ENCODE measurements at regions not wholly inside any gene's neighbourhood (a gene's known extent, or its start where the extent isn't known, plus 50 kb on each side); places are given as distances from the start of the nearest gene placed in this dataset.

- intact Hi-C loops (cut with DNase I), result no loop called here
- WGBS, 2 donors, result 80 to 87% methylated on average over 9 of the region's 9 CpGs
- H3K27me3 ChIP-seq, result peaks cover 0 to 12% (median 0%) of the 10 kb centered on the region in 4 donors
- FAIRE-seq (no peak), DNase-seq (peak in 1 of 6 donors; percentile 6), ATAC-seq (no peak)
- no peaks in the 10 kb centered on the region for H3K36me3 ChIP-seq
- H3K9me3 ChIP-seq, result no peaks in the 10 kb centered on the region
- no peak overlapping the region for H3K4me3 ChIP-seq
- no peak overlapping the region for H3K27ac ChIP-seq
- TF ChIP-seq CTCF (IDR thresholded peaks at IDR 0.05), result no peak
- H3K4me1 ChIP-seq, result peaks cover 0 to 6% (median 4%) of the 10 kb centered on the region in 3 donors
These were observed 76.7 kb upstream of the IER5L start for GRCh38 chr9:129254566-129255287.

GRCh38 chr9:129253803-129254381 lies 75.8 kb upstream of the IER5L start:
- DNase-seq, result peak in 4 of 6 donors; percentile 42 to 68 (median 50)
- intact Hi-C loops (cut with DNase I), result no loop called here
- FAIRE-seq, result no peak
- H3K27me3 ChIP-seq, result peaks cover 0 to 4% (median 0%) of the 10 kb centered on the region in 4 donors
- TF ChIP-seq CTCF (IDR thresholded peaks at IDR 0.05), result no peak
- H3K4me3 ChIP-seq, result no peak overlapping the region
- peaks cover 0 to 5% (median 4%) of the 10 kb centered on the region in 3 donors for H3K4me1 ChIP-seq
- ATAC-seq, result peak; percentile 34 to 83 (median 48)
- no peaks in the 10 kb centered on the region for H3K9me3 ChIP-seq
- H3K36me3 ChIP-seq, result no peaks in the 10 kb centered on the region
- 16 to 17% methylated on average over 23 of the region's 23 CpGs for WGBS, 2 donors
- no peak overlapping the region for H3K27ac ChIP-seq

- FAIRE-seq, result no peak
- H3K27me3 ChIP-seq, result no peaks in the 10 kb centered on the region
- 84 to 89% methylated on average over 28 of the region's 28 CpGs for WGBS, 2 donors
- no peaks in the 10 kb centered on the region for H3K36me3 ChIP-seq
- no peak for TF ChIP-seq CTCF (IDR thresholded peaks at IDR 0.05)
- no peak overlapping the region for H3K4me3 ChIP-seq
- H3K4me1 ChIP-seq, result peaks cover 0 to 4% (median 3%) of the 10 kb centered on the region in 3 donors
- no peak overlapping the region for H3K27ac ChIP-seq
- ATAC-seq, result no peak
- intact Hi-C loops (cut with DNase I), result no loop called here
- no peaks in the 10 kb centered on the region for H3K9me3 ChIP-seq
- DNase-seq, result peak in 1 of 6 donors; percentile 59
These were observed 75.1 kb upstream of the IER5L start for GRCh38 chr9:129252937-129253802.

- no peak for ATAC-seq
- Histone ChIP-seq H3K36me3 (no peaks in the 10 kb centered on the region), H3K27me3 (no peaks in the 10 kb centered on the region), H3K9me3 (no peaks in the 10 kb centered on the region), H3K4me1 (peaks cover 0 to 4% (median 3%) of the 10 kb centered on the region in 3 donors), H3K4me3 (no peak overlapping the region), H3K27ac (no peak overlapping the region)
- DNase-seq, result no peak
- no peak for TF ChIP-seq CTCF (IDR thresholded peaks at IDR 0.05)
- intact Hi-C loops (cut with DNase I), result no loop called here
- WGBS, 2 donors, result 56 to 59% methylated on average over 2 of the region's 2 CpGs
- no peak for FAIRE-seq
These were observed 72.7 kb upstream of the IER5L start for GRCh38 chr9:129250786-129251185.
